ENCODE measurements at regions not wholly inside any gene's neighbourhood (a gene's known extent, or its start where the extent isn't known, plus 50 kb on each side); places are given as distances from the start of the nearest gene placed in this dataset.

DNA sequence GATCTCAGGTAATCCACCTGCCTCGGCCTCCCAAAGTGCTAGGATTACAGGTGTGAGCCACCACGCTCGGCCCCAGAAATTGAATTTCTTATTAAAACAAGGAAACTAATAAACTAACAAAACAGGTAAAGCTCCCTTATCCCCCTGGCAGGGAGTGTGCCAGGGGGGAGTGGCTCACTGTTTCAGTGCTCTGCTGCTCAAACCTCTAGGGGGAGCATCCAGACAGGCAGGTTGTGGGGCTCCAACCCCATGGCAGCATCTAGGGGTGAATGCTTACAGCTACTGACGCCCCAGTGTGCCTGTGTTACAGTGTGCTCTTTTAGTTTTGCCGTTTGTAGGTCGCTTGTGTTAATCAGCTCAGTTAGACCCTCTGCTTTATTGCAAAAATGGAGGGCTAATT is 605.0 kb downstream of the GABRG1 start:
- Histone ChIP-seq H3K4me1 (ENCODE audit: insufficient read depth, low read length) (no peaks in the 10 kb centered on the region), H3K27ac (ENCODE audit: low read length) (no peak overlapping the region), H3K4me2 (ENCODE audit: low read length) (no peak overlapping the region), H3K9me2 (replicated peaks; ENCODE audit: low read length) (no peaks in the 10 kb centered on the region), H3F3A (ENCODE audit: low read length, unreplicated experiment) (no peaks in the 10 kb centered on the region), H3K4me3 (ENCODE audit: low read length) (no peak overlapping the region), H2AFZ (ENCODE audit: low read length) (no peak overlapping the region), H3K9ac (ENCODE audit: low read length) (no peak overlapping the region), H3K79me2 (ENCODE audit: low read length) (no peaks in the 10 kb centered on the region), H3K27me3 (ENCODE audit: low read length) (no peaks in the 10 kb centered on the region), H3K9me3 (ENCODE audit: low read length) (no peaks in the 10 kb centered on the region), H4K20me1 (ENCODE audit: low read length) (no peaks in the 10 kb centered on the region), H3K36me3 (ENCODE audit: low read depth, low read length) (no peaks in the 10 kb centered on the region)
- TF ChIP-seq CTCF (conservative IDR thresholded peaks at IDR 0.05; ENCODE audit: low read depth, low read length), result no peak
- TF ChIP-seq EZH2 (IDR thresholded peaks at IDR 0.05; ENCODE audit: low read length, unreplicated experiment), result no peak
- TF ChIP-seq EZH2phosphoT487 (IDR thresholded peaks at IDR 0.05; ENCODE audit: borderline replicate concordance, low read length), result no peak
- no TSS peak for BruUV-seq (replicated peaks)
- CTCF ChIA-PET, result no interaction called here
- DNase-seq (no peak), ATAC-seq (no peak)
- intact Hi-C loops (cut with micrococcal nuclease), result no loop called here
- POLR2A ChIA-PET (ENCODE audit: unreplicated experiment), result no interaction called here

GRCh38 chr4:45502471-45502870 is 621.4 kb downstream of the GABRG1 start:
- Histone ChIP-seq H3K27ac (ENCODE audit: low read length) (no peak overlapping the region), H3F3A (ENCODE audit: low read length, unreplicated experiment) (no peaks in the 10 kb centered on the region), H3K79me2 (ENCODE audit: low read length) (no peaks in the 10 kb centered on the region), H2AFZ (ENCODE audit: low read length) (no peak overlapping the region), H3K4me2 (ENCODE audit: low read length) (no peak overlapping the region), H3K4me1 (ENCODE audit: insufficient read depth, low read length) (no peaks in the 10 kb centered on the region), H3K36me3 (ENCODE audit: low read depth, low read length) (no peaks in the 10 kb centered on the region), H3K4me3 (ENCODE audit: low read length) (no peak overlapping the region), H4K20me1 (ENCODE audit: low read length) (no peaks in the 10 kb centered on the region), H3K9me3 (ENCODE audit: low read length) (no peaks in the 10 kb centered on the region), H3K9me2 (replicated peaks; ENCODE audit: low read length) (no peaks in the 10 kb centered on the region), H3K9ac (ENCODE audit: low read length) (no peak overlapping the region), H3K27me3 (ENCODE audit: low read length) (no peaks in the 10 kb centered on the region)
- ATAC-seq, result no peak
- no peak for DNase-seq
- POLR2A ChIA-PET (ENCODE audit: unreplicated experiment), result no interaction called here
- TF ChIP-seq EZH2phosphoT487 (IDR thresholded peaks at IDR 0.05; ENCODE audit: borderline replicate concordance, low read length), result no peak
- no peak for TF ChIP-seq CTCF (conservative IDR thresholded peaks at IDR 0.05; ENCODE audit: low read depth, low read length)
- TF ChIP-seq EZH2 (IDR thresholded peaks at IDR 0.05; ENCODE audit: low read length, unreplicated experiment), result no peak
- intact Hi-C loops (cut with micrococcal nuclease), result no loop called here
- CTCF ChIA-PET, result no interaction called here
- BruUV-seq (replicated peaks), result no TSS peak

DNA sequence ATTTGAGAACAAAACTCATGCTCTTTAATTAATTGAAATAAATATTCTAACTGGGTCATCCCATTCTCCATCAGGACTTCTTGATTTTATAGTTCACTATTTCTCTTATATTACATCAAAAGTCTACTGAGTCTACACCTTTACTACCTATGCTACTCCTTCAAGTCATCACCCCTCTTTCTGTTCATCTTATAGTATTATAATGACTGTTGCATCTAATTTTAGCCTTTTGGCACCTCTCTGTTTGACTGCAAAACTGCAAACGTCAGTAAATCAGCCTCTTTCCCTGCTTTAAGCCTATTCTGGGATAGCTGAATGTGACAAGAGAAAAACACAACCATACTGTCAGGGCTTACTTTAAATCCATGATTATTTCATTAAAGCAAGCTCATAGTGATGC is 639.1 kb downstream of the GABRG1 start:
- no peak for ATAC-seq
- H3K4me1 ChIP-seq (ENCODE audit: insufficient read depth, low read length), result no peaks in the 10 kb centered on the region
- no peak overlapping the region for H3K9ac ChIP-seq (ENCODE audit: low read length)
- no peak for TF ChIP-seq CTCF (conservative IDR thresholded peaks at IDR 0.05; ENCODE audit: low read depth, low read length)
- TF ChIP-seq EZH2phosphoT487 (IDR thresholded peaks at IDR 0.05; ENCODE audit: borderline replicate concordance, low read length), result no peak
- TF ChIP-seq EZH2 (IDR thresholded peaks at IDR 0.05; ENCODE audit: low read length, unreplicated experiment), result no peak
- no peak overlapping the region for H3K4me2 ChIP-seq (ENCODE audit: low read length)
- H3K27ac ChIP-seq (ENCODE audit: low read length), result no peak overlapping the region
- no peaks in the 10 kb centered on the region for H3K27me3 ChIP-seq (ENCODE audit: low read length)
- POLR2A ChIA-PET (ENCODE audit: unreplicated experiment), result no interaction called here
- no peaks in the 10 kb centered on the region for H4K20me1 ChIP-seq (ENCODE audit: low read length)
- H3K79me2 ChIP-seq (ENCODE audit: low read length), result no peaks in the 10 kb centered on the region
- H3K9me2 ChIP-seq (replicated peaks; ENCODE audit: low read length), result no peaks in the 10 kb centered on the region
- no peaks in the 10 kb centered on the region for H3F3A ChIP-seq (ENCODE audit: low read length, unreplicated experiment)
- no peaks in the 10 kb centered on the region for H3K9me3 ChIP-seq (ENCODE audit: low read length)
- DNase-seq, result no peak
- intact Hi-C loops (cut with micrococcal nuclease), result no loop called here
- BruUV-seq (replicated peaks), result no TSS peak
- H3K4me3 ChIP-seq (ENCODE audit: low read length), result no peak overlapping the region
- no peak overlapping the region for H2AFZ ChIP-seq (ENCODE audit: low read length)
- no peaks in the 10 kb centered on the region for H3K36me3 ChIP-seq (ENCODE audit: low read depth, low read length)
- CTCF ChIA-PET, result no interaction called here
